GM19328 (cell line): ENCODE measurements at regions not wholly inside any gene's neighbourhood (a gene's known extent, or its start where the extent isn't known, plus 50 kb on each side); places are given as distances from the start of the nearest gene placed in this dataset.

Experiments
- ATAC-seq: cut with Tn5 transposase; IDR thresholded peaks from one replicate; pipeline ENCODE4 v1.9.1; 2021; ENCODE audit warnings: mild to moderate bottlenecking, moderate library complexity; ENCODE audit not compliant: unreplicated experiment

GRCh38 chr3:132232231-132232792, 84.9 kb upstream of the ACP3 start:
- ATAC-seq: no peak

DNA sequence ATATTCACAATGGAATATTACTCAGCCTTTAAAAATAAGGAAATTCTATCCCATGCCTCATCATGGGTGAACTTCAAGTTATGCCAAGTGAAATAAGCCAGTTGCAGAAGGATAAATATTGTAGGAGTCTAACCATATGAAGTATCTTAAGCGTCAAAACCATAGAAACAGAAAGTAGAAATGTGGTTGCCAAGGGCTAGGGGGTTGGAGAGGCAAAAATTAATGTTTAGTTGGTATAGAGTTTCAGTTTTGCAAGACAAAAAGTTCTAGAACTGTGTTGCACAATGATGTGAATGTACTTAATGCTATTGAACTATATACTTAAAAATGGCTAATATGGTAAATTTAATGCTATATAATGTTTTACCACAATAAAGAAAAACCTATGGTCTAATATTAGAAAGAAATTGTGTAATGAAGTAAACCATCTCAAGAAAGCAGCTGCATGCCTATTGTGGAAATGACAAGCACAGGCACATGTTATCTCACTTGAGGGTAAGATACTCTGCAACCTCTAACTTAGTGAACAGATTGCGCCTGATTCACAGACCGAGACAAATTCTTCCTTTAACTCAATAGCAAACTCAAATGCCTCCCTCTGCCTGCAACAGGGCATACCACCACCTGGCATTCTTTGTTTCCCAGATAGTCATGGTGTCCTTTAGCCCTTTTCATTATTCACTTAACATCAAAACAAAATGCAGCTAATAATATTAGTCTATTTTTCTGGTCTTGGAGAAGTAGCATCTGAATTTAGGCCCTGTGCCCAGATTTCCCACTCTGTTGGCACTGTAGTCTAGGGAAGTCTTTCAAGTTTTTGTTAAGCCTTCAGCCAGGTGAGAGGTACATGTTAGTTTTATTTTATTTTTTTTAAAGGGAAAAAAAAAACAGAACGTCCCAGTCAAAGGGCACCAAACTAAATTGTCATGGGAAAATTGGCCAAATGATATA, 80.2 kb upstream of the ACP3 start:
- ATAC-seq: no peak

DNA sequence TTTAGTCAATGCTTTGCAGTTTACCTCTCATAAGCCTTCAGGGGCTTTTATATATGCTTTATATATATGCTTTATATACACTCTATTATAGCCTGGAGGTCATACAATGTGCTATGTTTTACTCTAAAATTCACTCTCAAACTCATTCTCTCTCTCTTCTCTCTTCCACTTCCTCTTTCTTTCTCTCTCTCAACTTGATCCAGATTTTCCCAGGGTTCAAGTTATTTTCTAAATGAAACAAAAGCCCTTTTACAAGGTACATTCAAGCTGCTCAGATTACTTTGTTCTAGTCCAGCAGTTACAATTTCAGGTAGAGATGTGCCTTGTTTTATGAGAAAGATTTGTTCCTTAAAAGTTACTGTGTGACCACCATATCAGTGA, 79.6 kb upstream of the ACP3 start:
- no peak for ATAC-seq

DNA sequence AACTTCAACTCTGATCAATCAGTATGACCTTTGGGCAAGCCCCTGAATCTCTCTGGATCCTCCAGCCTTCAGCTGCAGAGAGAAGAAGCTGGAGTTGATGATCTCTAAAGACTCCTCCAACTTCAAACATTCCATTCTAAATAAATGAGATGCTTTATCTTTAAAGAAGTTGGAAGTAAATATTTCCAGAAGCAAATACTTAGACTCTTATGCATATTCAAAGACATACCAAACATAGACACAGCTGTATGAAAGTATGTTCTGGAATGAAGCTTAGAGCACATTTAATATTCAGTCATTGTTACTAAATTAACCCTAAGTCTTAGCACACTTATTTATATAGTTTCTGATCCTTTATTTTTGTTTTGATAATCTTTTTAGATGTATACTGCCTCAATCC, 77.6 kb upstream of the ACP3 start:
- ATAC-seq: no peak

- ATAC-seq: no peak
Observed at GRCh38 chr3:132241776-132242514, 75.3 kb upstream of the ACP3 start.

DNA sequence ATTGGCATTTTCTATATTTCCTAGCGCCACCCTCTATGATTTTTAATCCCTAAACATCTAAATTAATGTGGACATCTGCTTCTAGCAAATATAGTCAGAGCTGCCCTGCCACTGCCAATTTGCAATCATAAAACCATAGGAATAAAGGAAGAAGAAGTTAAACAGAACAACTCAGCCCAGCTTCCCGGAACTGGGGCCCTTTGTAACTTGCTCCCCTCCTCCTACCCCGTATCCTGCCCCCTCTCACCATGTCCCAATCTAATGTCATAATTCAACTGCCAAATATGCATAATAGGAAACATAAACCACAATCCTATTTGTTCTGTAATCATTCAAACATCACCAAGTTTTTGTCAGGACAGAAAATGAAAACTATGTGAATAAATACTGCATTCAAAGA, 74.4 kb upstream of the ACP3 start:
- ATAC-seq: no peak

- no peak for ATAC-seq
Observed at GRCh38 chr3:132245552-132246142, 71.6 kb upstream of the ACP3 start.

- no peak for ATAC-seq
Observed at GRCh38 chr3:132246212-132246611, 71.0 kb upstream of the ACP3 start.

DNA sequence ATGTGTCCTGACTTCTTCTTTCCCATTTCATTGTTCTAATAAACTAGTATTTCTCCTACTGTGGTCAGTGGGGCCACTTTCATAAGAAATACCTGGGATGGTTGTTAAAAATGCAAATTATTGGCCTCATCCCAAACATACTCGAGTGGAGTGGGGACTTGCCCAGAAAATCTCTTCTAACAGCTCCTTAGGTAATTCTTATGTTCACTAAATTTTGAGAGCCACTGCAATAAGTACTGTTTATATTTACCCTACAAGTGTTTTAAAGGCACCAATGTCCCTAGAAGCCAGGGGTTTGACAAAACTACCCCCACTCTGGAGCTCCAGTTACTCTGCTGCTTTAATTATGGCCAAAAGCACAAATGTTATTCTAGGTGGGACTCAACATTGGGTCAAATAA, 70.0 kb upstream of the ACP3 start:
- no peak for ATAC-seq

DNA sequence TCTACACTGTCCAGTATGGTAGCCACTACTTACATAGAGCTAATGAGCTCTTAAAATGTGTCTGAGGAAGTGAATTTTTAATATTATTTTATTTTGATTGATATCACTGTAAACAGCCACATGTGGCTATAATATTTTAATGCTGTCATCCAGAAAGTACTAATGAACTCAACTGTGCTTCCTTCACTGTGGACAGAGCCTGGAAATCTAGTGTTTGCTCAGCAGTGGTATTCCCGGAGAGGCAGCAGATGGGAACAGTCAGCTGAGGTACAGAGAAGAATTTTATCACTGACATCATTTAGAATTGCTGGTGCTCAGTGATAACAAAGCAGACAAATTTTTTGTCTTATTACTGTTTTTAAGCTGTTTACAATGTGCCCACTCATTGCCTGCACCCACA, 68.7 kb upstream of the ACP3 start:
- no peak for ATAC-seq

DNA sequence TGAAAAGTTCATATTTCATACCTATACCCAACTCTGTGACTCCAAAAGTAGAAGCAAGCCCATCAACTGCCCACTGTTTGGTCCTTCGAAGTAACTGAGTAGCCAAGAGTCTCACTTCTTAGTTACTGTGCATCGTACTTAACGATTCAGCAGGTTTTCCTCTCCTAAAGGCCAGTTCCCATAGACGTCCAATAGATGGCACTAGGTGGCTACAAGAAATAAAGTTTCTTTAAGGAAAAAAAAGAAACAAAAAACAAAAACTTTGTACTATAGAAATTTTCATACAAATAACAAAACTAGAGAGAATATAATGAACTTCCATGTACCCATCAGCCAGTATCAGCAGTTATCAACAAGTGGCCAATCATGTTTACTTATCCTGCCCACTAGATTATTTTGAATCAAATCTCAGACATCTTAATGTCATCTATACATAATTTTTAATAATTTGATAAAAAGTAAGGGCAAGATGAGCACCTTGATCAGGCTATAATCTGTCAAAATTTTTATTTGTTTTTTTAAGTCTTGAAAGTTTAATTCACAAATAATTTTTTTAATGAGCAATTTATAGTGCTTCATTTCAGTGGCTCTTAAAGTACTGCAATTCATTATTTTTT, 63.8 kb upstream of the ACP3 start:
- ATAC-seq: no peak

- ATAC-seq: no peak
Observed at GRCh38 chr3:132254076-132254755, 63.0 kb upstream of the ACP3 start.

DNA sequence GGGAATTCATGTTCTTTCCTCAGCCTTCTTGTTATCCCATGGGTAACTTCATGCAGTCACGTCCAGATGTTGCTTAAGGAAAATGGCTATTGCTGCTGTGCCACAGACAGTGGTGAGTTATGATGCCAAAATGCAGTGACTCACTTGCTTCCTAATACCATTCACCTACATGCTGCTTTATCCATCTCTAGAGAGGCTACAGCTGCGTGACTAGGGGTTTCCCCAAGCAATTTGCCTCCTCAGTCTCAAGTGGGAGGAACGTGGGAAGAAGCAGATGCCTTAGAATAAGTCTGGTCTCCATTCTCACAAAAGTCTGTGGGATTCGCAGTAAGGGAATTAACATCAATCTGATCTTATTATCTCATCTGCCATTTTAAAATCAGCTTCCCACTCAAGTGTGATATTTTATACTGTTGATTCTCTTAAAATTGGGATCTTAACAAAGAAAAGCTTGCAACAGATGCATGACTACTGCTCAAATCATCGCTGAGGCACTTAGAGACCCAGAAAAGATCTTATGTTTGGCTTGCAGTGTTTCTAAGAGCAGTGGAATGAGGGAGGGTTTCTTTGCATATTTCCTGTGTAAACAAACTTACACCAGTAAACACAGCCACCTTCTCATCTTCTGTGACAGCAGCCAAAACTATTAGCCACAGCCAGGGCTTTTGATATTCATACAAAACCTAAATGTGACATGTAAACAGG, 62.0 kb upstream of the ACP3 start:
- ATAC-seq: no peak

DNA sequence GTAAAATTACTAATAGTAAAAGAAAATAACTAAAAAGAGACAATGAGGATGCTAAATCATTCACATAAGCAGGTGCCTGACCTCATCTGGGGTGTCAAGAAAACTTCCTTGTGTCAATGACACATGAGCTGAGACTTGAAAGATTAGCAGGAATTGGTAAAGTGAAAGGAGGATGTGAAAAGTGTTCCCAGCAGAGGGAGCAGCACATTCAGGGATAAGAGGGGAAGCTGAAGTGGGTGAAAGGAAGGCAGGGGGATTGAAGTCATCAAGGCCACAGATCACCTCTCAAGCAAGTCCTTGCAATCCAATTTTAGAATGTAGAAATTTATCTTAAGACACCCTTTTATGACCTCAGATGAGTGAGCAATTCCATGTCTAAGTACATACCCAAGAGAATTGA, 60.2 kb upstream of the ACP3 start:
- no peak for ATAC-seq

DNA sequence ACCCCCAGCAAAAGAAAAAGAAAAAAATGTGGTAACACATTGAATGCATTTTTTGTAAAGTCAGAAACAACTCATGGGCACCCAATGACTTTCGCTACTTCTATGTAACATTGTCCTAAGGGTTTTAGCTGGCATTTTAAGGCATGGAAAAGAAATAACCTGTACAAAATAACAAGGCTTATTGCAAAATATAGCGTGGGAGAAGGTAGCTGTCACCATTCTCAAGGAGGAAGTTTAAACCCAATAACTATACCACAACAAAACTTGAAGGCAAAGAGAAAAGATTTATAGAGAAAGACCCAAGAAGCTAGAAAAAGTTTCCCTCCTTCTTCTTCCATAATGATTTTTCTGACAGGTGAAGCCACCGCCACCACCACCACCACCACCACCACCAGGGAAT, 55.7 kb upstream of the ACP3 start:
- no peak for ATAC-seq

GRCh38 chr3:132262305-132262704, 54.9 kb upstream of the ACP3 start:
- no peak for ATAC-seq

DNA sequence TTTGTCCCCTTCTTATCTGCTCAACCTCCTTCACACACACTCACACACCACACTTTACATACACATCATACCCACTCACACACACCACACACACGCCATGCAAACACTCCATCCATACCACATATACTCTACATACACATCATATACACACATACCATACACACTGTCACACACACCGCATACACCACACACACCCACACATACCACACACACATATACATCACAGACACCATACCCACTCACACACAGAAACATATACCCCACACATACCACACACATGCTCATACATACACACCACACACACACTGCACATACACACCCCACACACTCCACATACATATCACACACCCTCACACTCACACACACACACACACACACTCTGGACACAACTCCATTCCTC, 54.3 kb upstream of the ACP3 start:
- ATAC-seq: no peak

- ATAC-seq: no peak
Observed at GRCh38 chr3:132265028-132265427, 52.2 kb upstream of the ACP3 start.

GRCh38 chr3:132265488-132265887, 51.7 kb upstream of the ACP3 start:
- ATAC-seq: no peak
